ENCODE measurements at regions not wholly inside any gene's neighbourhood (a gene's known extent, or its start where the extent isn't known, plus 50 kb on each side); places are given as distances from the start of the nearest gene placed in this dataset.

- Histone ChIP-seq H3K27ac (no peak overlapping the region), H3K4me1 (peaks cover 11% of the 10 kb centered on the region; the same call in 1 of the 3 replicates), H3K4me2 (no peak overlapping the region), H3K4me3 (no peak overlapping the region), H3K9me3 (no peaks in the 10 kb centered on the region)
- ATAC-seq, result no peak
- TF ChIP-seq MAFK (IDR thresholded peaks at IDR 0.05; ENCODE audit: partially characterized antibody), result no peak
- TF ChIP-seq PBX3 (IDR thresholded peaks at IDR 0.05), result no peak
- TF ChIP-seq KDM5A (IDR thresholded peaks at IDR 0.05), result no peak
- no peak for TF ChIP-seq ATOH8 (CRISPR knock-in tag; IDR thresholded peaks at IDR 0.05; ENCODE audit: low read depth)
- TF ChIP-seq FOSB (CRISPR knock-in tag; IDR thresholded peaks at IDR 0.05), result no peak
- no peak for TF ChIP-seq CEBPB (IDR thresholded peaks at IDR 0.05)
- no peak for TF ChIP-seq MAZ (IDR thresholded peaks at IDR 0.05; ENCODE audit: borderline replicate concordance, low read depth, low read length)
- TF ChIP-seq RCOR1 (IDR thresholded peaks at IDR 0.05; ENCODE audit: low read depth, low read length), result no peak
- no peak for TF ChIP-seq SREBF2 (IDR thresholded peaks at IDR 0.05)
- TF ChIP-seq BCL3 (IDR thresholded peaks at IDR 0.05), result no peak
- TF ChIP-seq ELK1 (IDR thresholded peaks at IDR 0.05; ENCODE audit: low read depth, low read length), result no peak
- TF ChIP-seq CHD4 (IDR thresholded peaks at IDR 0.05; ENCODE audit: borderline replicate concordance), result no peak
- TF ChIP-seq ZSCAN20 (CRISPR knock-in tag; IDR thresholded peaks at IDR 0.05), result no peak
- TF ChIP-seq E2F6 (IDR thresholded peaks at IDR 0.05; ENCODE audit: borderline replicate concordance, low read depth), result no peak
- TF ChIP-seq RARB (CRISPR knock-in tag; IDR thresholded peaks at IDR 0.05), result no peak
- TF ChIP-seq MYC (IDR thresholded peaks at IDR 0.05; ENCODE audit: borderline replicate concordance, low read length), result no peak
- no peak for TF ChIP-seq CBX8 (IDR thresholded peaks at IDR 0.05)
- TF ChIP-seq HES2 (IDR thresholded peaks at IDR 0.05), result no peak
- TF ChIP-seq RFX5 (IDR thresholded peaks at IDR 0.05), result no peak
- no peak for TF ChIP-seq RAD21 (conservative IDR thresholded peaks at IDR 0.05 in 1 of 2, IDR thresholded peaks at IDR 0.05 in 1 of 2)
- CTCF ChIA-PET, result interaction anchor here (0.7 to 1.1 kb wide), 2 partner anchors 14 to 129 kb away, joined by 3 read pairs; no protein-coding TSS in a partner anchor
- POLR2A ChIA-PET, result no interaction called here
- FAIRE-seq, result no peak
- DNase-seq (ENCODE audit: low read depth in 1 of 2, low spot score in 1 of 2), result no peak
Observed at GRCh38 chr3:56860351-56860750, 58.6 kb upstream of the ARHGEF3 start.

- FAIRE-seq, result no peak
Observed at GRCh38 chr3:56858331-56858730, 56.6 kb upstream of the ARHGEF3 start.

More at GRCh38 chr3:56858331-56858730, 56.6 kb upstream of the ARHGEF3 start:
- no peak for DNase-seq (ENCODE audit: low read depth in 1 of 2, low spot score in 1 of 2)
- H3K4me2 ChIP-seq, result no peak overlapping the region
- ATAC-seq, result no peak
- no peak overlapping the region for H3K4me3 ChIP-seq
- CTCF ChIA-PET, result interaction anchor here (0.7 kb wide), 1 partner anchor 14 kb away, joined by 3 read pairs; no protein-coding TSS in a partner anchor
- POLR2A ChIA-PET, result no interaction called here
- no peaks in the 10 kb centered on the region for H3K9me3 ChIP-seq
- WGBS (ENCODE audit: missing lambda C conversion rate), result 93% methylated on average over 1 of the region's 1 CpG
- TF ChIP-seq PHF8 (IDR thresholded peaks at IDR 0.05; ENCODE audit: borderline replicate concordance, low read depth), result no peak
- TF ChIP-seq MAX (IDR thresholded peaks at IDR 0.05), result no peak
- no peak for TF ChIP-seq ATOH8 (CRISPR knock-in tag; IDR thresholded peaks at IDR 0.05; ENCODE audit: low read depth)
- TF ChIP-seq HOXB5 (CRISPR knock-in tag; IDR thresholded peaks at IDR 0.05), result no peak
- no peak for TF ChIP-seq ZC3H11A (IDR thresholded peaks at IDR 0.05)
- no peak for TF ChIP-seq TFCP2L1 (CRISPR knock-in tag; IDR thresholded peaks at IDR 0.05)
- TF ChIP-seq HEYL (CRISPR knock-in tag; IDR thresholded peaks at IDR 0.05), result no peak
- TF ChIP-seq MYC (IDR thresholded peaks at IDR 0.05; ENCODE audit: borderline replicate concordance, low read length), result no peak
- TF ChIP-seq EHF (CRISPR knock-in tag; IDR thresholded peaks at IDR 0.05), result no peak
- no peak for TF ChIP-seq SREBF2 (IDR thresholded peaks at IDR 0.05)
- peaks cover 11% of the 10 kb centered on the region; the same call in 1 of the 3 replicates for H3K4me1 ChIP-seq
- no peak overlapping the region for H3K27ac ChIP-seq
